ENCODE measurements at regions not wholly inside any gene's neighbourhood (a gene's known extent, or its start where the extent isn't known, plus 50 kb on each side); places are given as distances from the start of the nearest gene placed in this dataset.

DNA sequence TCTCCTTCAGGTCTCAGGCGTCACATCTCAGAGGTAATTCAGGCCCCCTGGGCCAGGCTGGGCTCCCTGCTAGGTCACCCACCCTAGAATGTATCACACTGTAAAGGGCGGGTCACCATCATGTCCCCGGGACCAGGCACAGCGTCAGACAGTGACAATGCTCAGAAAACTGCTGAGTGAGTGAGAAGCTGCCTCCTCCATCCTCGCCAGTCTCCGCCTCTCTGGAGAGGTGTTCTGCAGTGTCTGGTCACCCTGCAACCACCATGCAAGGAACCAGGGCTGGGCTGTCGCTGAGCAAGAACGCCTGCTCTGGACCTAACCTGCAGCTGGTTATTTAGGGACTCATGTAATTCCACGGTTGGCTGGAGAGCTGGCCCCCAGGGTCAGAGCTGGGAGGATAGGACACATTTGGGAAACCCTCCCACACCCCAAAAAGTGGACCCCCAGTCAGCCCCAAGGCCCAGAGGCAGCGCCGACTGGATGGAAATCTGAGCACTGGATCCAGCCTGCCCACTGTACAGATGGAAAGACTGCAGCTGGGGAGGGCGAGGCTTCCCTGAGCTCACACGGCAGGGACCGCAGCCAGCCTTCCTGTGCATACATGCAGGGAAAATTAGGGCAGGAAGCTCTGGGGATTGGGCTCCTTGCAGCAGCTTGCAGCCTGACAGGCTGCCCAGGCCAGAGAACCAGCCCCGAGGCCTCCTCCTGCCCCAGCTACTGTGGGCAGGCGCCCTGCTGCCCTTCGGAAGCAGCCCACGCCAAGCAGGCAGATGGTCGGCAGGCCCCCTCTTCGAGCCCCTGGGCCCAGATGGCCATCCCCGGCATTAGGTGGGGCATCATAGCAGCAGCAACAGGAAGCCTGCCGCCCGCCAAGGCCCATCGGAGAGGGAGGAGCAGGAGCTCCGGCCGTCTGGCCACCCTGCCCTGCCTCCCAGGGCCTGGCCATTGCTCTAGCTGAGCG lies 105.4 kb upstream of the ZMIZ1 start:
- ATAC-seq = no peak
- DNase-seq = no peak

DNA sequence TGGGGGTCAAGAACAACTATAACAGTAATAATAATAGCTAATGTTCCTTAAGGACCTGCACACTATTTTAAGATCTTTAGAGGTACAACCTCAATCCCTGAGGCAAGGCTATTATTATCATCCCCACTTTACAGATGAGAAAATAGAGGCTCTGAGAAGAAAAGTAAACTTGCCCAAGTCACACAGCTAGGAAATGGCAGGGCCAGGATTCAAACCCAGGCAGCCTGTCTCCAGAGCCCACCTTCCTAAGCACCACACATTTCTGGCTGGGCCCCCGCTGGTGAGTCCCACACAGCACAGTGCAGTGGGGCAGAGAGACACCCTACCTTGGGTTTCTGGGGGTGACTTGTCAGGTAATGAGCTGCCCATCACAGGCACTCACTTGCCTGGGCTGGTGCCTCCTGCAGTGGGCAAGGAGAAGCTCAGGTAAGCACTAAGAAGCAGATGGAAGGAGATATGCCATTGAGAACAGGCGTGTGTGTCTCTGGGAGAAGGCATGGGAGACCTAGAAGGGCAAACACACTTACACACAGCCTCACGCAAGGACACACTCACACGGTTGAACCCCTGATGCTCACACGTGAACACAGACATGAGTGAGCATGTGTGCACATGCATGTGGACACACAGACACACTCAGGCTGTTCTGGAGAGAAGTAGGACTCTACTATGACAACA lies 104.4 kb upstream of the ZMIZ1 start:
- DNase-seq (no peak), ATAC-seq (no peak)

- DNase-seq = no peak
Measured at GRCh38 chr10:78964952-78965633, 103.7 kb upstream of the ZMIZ1 start.

GRCh38 chr10:78966182-78966787 lies 102.5 kb upstream of the ZMIZ1 start:
- no peak for DNase-seq

More at GRCh38 chr10:78964952-78965633, 103.7 kb upstream of the ZMIZ1 start:
- ATAC-seq = no peak

GRCh38 chr10:78966844-78967488 lies 101.8 kb upstream of the ZMIZ1 start:
- ATAC-seq = no peak
- DNase-seq = no peak

More at GRCh38 chr10:78966182-78966787, 102.5 kb upstream of the ZMIZ1 start:
- ATAC-seq = no peak

GRCh38 chr10:78968300-78968942 lies 100.3 kb upstream of the ZMIZ1 start:
- ATAC-seq (no peak), DNase-seq (no peak)

- ATAC-seq (no peak), DNase-seq (no peak)
Measured at GRCh38 chr10:78968943-78969342, 99.8 kb upstream of the ZMIZ1 start.

DNA sequence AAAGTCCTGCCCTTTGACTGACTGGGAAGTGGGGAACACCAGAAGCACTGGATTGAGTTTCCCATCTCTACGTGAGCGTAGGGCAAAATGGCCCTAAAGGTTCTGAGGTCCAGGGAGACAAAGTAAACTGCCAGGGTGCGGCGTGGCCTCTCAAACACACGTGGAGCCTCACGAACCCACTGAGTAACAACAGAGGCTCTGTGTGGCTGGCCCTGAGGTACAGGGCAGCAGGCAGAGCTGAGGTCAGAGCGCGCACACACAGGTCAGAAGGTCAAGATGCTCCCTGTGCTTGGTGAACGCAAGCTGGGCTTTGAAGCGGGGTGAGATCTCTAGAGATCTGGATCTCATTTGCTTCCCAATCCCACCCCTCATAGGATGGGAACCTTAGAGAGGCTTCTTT lies 99.0 kb upstream of the ZMIZ1 start:
- DNase-seq = no peak
- no peak for ATAC-seq

- no peak for DNase-seq
- ATAC-seq = no peak
Measured at GRCh38 chr10:78970261-78970660, 98.5 kb upstream of the ZMIZ1 start.

GRCh38 chr10:78971094-78971682 lies 97.6 kb upstream of the ZMIZ1 start:
- ATAC-seq = no peak
- DNase-seq = no peak

DNA sequence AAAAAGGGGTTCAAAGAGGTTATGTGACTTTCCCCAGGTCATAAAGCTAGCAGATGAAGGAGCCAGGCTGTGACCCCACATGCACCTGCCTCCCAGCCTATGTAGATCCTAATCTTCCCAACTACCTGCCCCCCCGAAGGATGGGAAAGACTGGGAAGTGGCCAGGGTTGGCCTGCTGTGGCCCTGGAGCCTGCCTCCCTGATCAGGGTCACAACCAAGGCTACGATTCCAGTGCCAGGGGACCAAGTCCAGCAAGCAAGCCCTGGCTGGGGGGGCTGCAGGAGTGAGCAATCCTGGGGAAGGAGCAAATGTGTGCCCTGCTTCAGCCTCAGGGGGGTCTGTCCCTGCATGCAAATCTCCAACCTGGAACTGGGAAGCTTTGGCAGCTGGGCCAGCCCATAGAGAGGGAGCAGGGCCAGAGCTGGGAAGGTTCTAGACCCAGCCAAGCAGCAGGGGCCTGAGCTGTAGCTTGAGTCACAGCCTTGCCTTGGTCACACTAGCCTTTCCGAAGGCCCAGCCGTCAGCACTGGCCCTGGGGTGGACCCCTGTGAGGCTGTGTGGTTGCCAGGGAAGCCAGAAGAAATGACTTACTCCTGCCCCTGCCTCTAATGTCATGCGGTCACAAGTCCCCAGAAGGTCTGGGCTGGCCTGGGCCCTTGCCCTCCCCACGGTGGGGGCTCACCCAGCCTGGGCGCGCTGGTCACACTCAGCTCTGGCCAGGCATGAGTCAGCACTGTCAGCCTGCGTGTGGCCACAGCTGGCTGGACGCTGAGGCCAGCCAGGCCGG lies 96.4 kb upstream of the ZMIZ1 start:
- DNase-seq (no peak), ATAC-seq (no peak)

DNA sequence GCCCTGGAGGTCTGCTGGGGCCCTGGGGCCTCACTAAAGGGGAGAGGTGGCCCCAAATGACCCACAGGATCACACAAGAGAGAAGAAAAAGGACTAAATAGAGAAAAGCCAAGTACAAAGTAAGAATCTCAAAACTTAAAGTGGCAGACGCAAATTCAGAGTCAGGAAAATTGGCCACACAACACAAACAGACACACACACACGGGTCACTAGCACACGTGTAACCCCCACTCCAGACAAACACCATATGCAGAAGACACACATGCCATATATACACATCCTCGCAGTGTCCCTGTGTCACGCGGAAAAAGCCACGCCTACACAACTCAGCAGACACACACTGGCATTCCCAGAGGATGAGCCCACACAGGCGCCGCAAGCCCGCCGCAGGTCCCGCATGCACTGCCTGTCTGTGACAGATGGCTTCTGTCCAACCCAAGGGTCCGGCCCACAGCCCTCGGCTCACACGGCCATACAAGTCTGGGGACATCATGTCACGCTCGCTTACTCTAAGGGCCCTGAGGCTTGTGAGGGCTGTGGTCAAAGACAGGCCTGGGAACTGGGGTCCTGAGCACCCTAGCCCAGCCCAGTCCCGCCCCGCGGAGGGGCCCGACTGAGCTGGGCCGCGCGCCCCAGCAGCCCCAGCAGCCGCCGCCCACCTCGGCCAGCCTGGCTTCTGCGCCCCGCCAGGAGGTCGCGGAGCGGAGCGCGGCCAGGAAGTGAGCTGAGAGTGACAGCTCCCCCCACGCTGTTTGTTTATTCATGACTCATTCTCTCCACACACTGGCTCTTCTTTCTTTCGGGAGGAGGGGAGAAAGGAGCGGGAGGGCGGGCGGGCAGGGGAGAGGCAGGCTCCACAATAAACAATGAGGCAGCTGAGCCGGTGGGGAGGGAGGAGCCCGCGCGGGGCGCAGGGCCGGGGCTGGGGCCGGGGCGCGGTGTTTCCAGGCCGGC lies 95.5 kb upstream of the ZMIZ1 start:
- ATAC-seq (peak; percentile 70), DNase-seq (peak; percentile 79)

- ATAC-seq (peak; percentile 25), DNase-seq (peak; percentile 62)
Measured at GRCh38 chr10:78973901-78974616, 94.7 kb upstream of the ZMIZ1 start.

DNA sequence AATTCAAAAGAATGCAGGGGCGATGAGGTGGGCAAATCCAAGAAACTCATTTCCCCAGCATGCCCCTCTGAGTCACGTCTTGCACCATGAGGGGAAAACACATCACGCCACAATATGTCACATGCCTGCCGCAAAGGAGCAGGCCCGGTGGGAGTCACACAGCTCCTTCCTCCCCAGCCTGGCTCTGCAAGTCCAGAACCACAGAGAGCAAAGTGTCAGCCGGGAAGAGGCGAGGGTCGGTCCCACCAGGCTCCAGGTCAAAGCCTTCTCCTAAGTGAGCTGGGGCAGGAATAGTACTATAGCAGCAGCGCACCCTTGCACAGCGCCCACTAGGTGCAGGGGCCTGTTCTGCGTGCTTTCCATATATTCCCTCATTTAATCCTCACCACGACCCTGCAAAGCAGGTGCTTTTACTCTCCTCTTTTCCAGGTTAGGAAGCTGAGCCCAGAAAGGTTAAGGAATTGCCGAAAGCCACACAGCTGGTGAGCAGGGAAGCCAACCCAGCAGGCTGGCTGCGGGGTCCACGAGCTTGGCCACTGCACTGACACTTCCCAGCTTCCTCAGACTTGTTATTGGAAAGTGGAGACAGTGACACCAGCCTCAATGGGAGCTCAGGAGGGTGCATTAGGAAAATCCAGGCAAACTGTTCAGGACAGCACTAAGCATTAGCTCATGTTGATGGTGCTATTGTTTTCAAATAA lies 94.0 kb upstream of the ZMIZ1 start:
- DNase-seq (peak; percentile 77), ATAC-seq (peak; percentile 77)

DNA sequence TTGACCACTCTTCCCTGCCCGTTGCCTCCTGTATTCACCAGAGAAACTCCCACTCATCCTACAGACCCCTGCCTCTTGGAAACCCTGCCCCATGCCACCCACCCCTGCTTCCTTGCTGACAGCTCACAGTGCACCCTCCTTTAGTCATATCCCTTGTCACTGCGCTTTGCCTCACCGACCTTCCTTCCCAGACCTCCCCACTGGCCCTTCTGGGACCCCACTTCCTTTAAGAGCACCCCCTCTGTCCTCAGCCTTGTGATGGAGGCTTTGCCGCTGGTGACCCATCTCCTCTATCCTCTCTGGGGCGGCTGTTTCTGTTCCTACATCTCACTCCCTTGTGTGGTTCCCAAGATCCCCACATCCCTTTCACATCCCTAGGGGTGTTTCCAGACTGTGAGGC lies 92.8 kb upstream of the ZMIZ1 start:
- no peak for ATAC-seq
- DNase-seq = no peak

GRCh38 chr10:78976825-78977755 lies 91.7 kb upstream of the ZMIZ1 start:
- DNase-seq = no peak

More at GRCh38 chr10:78976825-78977755, 91.7 kb upstream of the ZMIZ1 start:
- no peak for ATAC-seq
